Activated CD4-positive, alpha-beta T cell treated with anti-CD3 and anti-CD28 coated beads, Interleukin-2, amount 10 ng/mL, durations not matched to agents 24 days and 14 days (primary cell): ENCODE measurements at regions not wholly inside any gene's neighbourhood (a gene's known extent, or its start where the extent isn't known, plus 50 kb on each side); places are given as distances from the start of the nearest gene placed in this dataset.

Experiments
- DNase-seq: peaks from one replicate; pipeline ENCODE4 v3.0.0; 2022
- H3K27ac Mint-ChIP-seq: one replicate; pipeline ENCODE4 v1.8.0; 2022; ENCODE audit warnings: mild to moderate bottlenecking, mixed read lengths
- H3K27me3 Mint-ChIP-seq: one replicate; pipeline ENCODE4 v1.8.0; 2022; ENCODE audit warnings: mixed read lengths
- H3K36me3 Mint-ChIP-seq: one replicate; pipeline ENCODE4 v1.8.0; 2022; ENCODE audit warnings: low read depth, mild to moderate bottlenecking, mixed read lengths
- H3K4me1 Mint-ChIP-seq: one replicate; pipeline ENCODE4 v1.8.0; 2021; ENCODE audit warnings: mixed read lengths
- H3K4me3 Mint-ChIP-seq: one replicate; pipeline ENCODE4 v1.8.0; 2022; ENCODE audit warnings: mild to moderate bottlenecking, moderate library complexity, mixed read lengths
- H3K9me3 Mint-ChIP-seq: one replicate; pipeline ENCODE4 v1.8.0; 2021; ENCODE audit warnings: mixed read lengths
- intact Hi-C: fragments of 100-400 bp; cut with micrococcal nuclease; formaldehyde crosslinking; loops from one replicate; pipeline ENCODE4 v1.15.1; 2023

DNA sequence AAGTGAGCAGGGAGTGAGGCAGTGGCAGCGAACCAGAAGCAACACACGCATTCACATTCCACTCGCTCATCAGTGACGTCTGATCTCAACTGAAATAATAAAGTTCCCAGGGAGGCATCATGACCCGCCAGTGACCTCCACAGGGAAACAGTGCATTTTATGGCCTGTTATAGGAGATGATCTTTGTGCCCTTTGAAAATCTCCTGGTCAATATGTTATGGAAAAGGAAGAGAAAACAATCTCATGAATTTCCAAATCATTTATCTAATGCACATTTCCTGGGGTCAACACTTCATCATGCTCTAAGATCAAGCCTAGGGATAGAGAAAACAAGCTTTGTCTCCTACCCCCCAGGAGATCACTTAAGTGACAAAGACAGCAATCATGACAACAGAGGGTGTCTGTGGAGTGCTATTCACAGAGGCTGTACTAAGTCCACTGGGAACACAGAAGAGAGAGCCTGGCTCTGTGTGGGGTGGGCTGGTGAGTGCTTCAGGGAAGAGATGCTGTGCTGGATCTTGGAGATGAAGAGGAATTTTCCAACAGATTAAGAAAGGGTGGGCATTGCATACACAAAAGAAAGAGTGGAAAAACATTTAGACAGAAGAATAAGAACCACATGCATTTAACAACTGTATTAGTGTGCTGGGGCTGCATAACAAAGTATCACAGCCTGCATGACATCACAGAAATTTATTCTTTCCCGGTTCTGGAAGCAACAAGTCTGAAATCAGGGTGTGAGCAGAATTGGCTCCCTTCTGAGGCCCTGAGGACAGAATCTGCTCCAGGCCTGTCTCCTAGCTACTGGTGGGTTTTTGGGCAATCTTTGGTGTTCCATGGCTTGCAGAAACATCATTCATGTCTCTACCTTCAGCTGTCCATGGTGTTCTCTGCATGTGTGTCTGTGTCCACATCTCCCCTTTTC, 613.9 kb upstream of the IGFBP3 start:
- intact Hi-C loops = no loop called here
- H3K36me3 Mint-ChIP-seq = no peaks in the 10 kb centered on the region
- H3K9me3 Mint-ChIP-seq = peaks cover 3% of the 10 kb centered on the region
- H3K27me3 Mint-ChIP-seq = no peaks in the 10 kb centered on the region
- DNase-seq = peak; percentile 15
- H3K4me1 Mint-ChIP-seq = no peaks in the 10 kb centered on the region
- no peak overlapping the region for H3K4me3 Mint-ChIP-seq
- no peak overlapping the region for H3K27ac Mint-ChIP-seq

DNA sequence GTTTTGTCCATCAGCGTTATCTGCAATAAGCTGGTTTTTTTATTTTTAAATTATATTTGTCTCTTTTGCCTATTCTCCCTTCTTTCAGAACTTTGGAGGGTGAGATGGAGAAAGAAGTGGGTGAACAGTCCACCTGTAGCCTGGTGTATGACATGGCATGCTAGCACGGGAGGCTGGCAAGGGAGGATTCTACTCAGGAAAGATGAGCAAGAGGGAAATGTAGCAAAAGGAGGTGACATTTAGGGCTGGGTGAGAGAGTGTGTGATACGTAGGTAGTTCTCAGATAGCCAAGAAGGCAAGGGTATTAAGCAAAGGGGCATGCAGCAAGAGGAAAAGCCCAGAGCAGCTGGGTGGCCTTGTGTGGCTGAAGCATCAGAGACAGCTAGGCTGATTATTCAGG, 612.9 kb upstream of the IGFBP3 start:
- intact Hi-C loops = no loop called here
- no peaks in the 10 kb centered on the region for H3K27me3 Mint-ChIP-seq

DNA sequence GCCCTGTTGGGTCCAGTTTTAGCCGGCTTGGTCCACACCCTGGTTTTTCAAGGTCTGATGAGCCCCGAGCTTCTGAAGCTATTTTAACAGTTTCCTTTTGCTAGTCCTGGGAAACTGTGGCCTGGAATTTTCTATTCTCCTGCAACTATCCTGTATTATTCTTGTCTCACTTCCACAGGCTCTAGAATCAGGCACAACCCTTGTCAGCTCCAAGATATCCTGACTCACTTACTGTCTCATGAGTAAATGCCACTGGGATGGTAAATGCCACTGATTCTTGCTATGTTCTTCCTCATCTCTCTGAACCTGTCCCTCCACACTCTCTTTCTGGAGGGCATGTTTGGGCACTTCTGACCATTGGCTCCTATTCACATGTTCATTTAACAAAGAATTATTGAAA, 611.5 kb upstream of the IGFBP3 start:
- Mint-ChIP-seq H3K4me3 (no peak overlapping the region), H3K4me1 (no peaks in the 10 kb centered on the region), H3K27me3 (no peaks in the 10 kb centered on the region), H3K9me3 (peaks cover 3% of the 10 kb centered on the region), H3K36me3 (no peaks in the 10 kb centered on the region), H3K27ac (no peak overlapping the region)
- intact Hi-C loops = no loop called here
- DNase-seq = peak; percentile 17

More for the DNA sequence above, 612.9 kb upstream of the IGFBP3 start:
- Mint-ChIP-seq H3K27ac (no peak overlapping the region), H3K36me3 (no peaks in the 10 kb centered on the region), H3K4me1 (no peaks in the 10 kb centered on the region), H3K4me3 (no peak overlapping the region), H3K9me3 (peaks cover 3% of the 10 kb centered on the region)
- peak; percentile 6 for DNase-seq

DNA sequence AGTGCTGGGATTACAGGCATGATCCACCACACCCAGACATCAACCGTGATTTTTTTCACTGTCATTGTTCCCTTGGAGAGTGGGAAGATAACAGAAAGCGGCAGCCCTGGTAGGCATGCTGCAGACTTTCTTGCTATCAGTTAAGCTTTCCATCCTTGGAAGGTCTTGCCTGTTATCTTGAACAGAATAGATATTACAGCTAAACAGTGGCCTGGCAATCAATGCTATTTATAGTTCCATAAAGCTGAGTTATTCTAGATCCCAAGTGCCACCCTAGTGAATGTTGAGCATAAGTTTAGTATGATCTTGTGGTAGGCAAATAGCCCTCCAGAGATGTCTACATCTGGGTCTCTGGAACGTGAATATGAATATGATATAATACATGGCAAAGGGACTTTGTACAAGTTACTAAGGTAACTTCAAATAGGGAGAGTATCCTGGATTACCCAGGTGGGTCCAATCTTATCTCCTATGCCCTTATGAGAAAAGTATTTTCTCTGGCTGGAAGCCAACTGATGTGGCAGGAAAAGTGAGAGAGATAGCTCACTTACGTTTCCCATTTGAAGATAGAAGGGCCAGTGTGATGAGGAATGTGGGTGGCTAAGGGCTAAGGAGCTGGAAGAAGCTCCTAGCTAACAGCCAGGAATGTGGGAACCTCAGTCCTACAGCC, 609.1 kb upstream of the IGFBP3 start:
- intact Hi-C loops = no loop called here

DNA sequence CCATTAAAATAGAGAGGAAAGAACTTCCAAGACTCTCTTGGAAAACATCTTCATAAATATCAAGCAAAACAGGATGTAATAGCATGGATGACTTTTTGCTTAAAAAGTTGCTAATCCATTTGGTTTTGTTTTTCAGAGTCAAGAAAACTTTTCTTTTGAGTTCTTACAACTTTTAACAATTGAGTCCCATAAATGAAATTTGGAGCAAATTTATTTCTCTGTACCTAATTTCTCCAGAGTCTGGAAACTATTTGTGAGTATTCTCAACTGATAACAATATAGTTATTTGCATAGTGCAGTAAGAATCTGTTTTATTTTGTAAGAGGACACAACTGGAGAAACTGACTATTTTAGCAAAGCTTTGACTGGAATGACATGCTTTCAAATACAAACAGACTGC, 606.3 kb upstream of the IGFBP3 start:
- Mint-ChIP-seq H3K27me3 (no peaks in the 10 kb centered on the region), H3K4me1 (no peaks in the 10 kb centered on the region), H3K27ac (no peak overlapping the region), H3K9me3 (no peaks in the 10 kb centered on the region), H3K36me3 (no peaks in the 10 kb centered on the region), H3K4me3 (no peak overlapping the region)
- no peak for DNase-seq
- intact Hi-C loops = no loop called here

More for the DNA sequence above, 609.1 kb upstream of the IGFBP3 start:
- Mint-ChIP-seq H3K27ac (no peak overlapping the region), H3K4me3 (no peak overlapping the region), H3K9me3 (no peaks in the 10 kb centered on the region), H3K36me3 (no peaks in the 10 kb centered on the region), H3K4me1 (no peaks in the 10 kb centered on the region), H3K27me3 (no peaks in the 10 kb centered on the region)
- DNase-seq = no peak

DNA sequence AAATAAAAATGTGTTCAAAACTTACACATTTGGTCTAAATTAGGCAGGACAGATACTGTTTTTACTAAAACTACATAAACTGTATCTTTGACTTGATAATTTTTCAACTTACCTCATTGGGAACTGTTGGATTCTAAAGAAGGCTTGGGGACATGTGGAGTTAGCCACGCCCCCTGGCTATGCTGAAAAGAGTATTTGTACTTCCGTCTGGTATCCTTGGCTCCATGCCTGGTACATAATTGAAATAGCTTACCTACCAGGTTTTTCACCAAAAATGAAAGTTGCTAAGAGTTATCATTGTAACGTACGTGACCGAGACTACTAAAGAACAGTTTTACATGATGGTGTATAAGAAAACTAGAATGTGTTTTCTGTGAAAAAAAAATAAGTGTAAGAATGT, 604.8 kb upstream of the IGFBP3 start:
- intact Hi-C loops = no loop called here
- H3K4me1 Mint-ChIP-seq = no peaks in the 10 kb centered on the region

DNA sequence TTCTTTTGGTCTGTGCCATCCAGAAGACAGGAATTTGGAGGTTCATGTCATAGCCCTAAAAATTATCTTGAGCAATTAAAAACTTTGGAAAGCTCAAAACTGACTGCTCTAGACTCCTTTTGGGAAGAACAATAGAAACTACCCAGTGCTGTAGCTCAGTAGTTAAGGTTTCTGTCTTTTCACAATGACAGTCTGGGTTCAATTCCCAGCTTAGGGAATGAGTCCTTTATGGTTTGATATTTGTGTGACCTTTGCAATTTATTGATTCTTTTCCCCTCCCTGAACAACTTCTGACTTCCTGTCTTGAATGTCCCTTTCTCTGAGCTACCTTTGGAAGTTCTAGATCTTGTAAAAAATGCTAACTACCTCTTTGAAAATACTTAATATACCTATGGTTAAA, 603.3 kb upstream of the IGFBP3 start:
- Mint-ChIP-seq H3K36me3 (no peaks in the 10 kb centered on the region), H3K27ac (no peak overlapping the region)
- intact Hi-C loops = no loop called here

More for the DNA sequence above, 604.8 kb upstream of the IGFBP3 start:
- no peaks in the 10 kb centered on the region for H3K36me3 Mint-ChIP-seq
- no peaks in the 10 kb centered on the region for H3K9me3 Mint-ChIP-seq
- peak; percentile 6 for DNase-seq
- H3K27ac Mint-ChIP-seq = no peak overlapping the region
- H3K27me3 Mint-ChIP-seq = no peaks in the 10 kb centered on the region
- no peak overlapping the region for H3K4me3 Mint-ChIP-seq

DNA sequence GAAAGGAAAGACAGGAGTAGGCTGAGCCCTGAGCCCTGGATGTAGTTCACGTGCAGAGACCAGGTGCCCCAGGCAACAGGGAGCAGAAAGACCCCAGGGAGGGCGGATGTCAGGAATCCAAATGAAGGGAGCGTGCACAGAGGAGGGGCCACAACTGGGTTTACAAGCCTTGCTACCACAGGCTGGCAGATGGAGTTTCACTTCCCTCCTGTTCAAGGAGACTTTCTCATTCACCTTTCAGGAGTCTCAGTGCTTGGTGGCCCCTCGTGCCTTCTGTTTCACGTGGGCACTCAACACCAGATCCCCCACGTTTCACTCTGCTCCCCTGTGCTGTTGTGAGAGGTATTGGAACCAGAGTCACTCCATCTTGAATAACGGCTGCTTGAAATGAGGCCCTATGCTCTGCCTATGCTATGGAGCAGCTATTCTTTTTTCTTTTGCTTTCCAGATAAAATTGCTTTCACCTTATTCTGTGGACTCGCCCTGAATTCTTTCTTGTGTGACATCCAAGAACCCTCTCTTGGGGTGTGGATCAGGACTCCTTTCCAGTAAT, 601.4 kb upstream of the IGFBP3 start:
- H3K9me3 Mint-ChIP-seq = no peaks in the 10 kb centered on the region
- no peaks in the 10 kb centered on the region for H3K27me3 Mint-ChIP-seq
- H3K4me1 Mint-ChIP-seq = no peaks in the 10 kb centered on the region
- intact Hi-C loops = no loop called here
- no peak overlapping the region for H3K4me3 Mint-ChIP-seq
- no peaks in the 10 kb centered on the region for H3K36me3 Mint-ChIP-seq
- no peak overlapping the region for H3K27ac Mint-ChIP-seq
- DNase-seq = peak; percentile 40

More for the DNA sequence above, 603.3 kb upstream of the IGFBP3 start:
- Mint-ChIP-seq H3K9me3 (no peaks in the 10 kb centered on the region), H3K4me3 (no peak overlapping the region), H3K4me1 (no peaks in the 10 kb centered on the region), H3K27me3 (no peaks in the 10 kb centered on the region)
- DNase-seq = no peak

DNA sequence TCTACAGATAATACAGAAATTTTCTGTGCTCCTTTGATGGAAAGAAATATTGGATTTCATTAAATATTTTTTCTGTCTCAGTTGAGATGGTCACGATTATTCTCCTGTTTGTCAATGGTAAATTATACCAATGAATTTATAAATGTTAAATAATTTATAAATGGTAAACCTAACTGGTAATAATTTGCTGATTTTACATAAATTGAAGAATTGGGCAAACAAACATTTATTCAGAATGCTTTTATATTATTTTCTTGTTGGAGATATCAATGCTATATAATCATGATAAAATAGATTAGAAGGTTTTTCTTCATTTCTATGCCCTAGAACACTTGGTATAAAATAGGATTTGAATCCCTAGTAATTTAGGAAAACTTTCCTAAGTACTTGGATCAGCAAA, 597.6 kb upstream of the IGFBP3 start:
- Mint-ChIP-seq H3K4me3 (no peak overlapping the region), H3K27me3 (no peaks in the 10 kb centered on the region), H3K36me3 (no peaks in the 10 kb centered on the region), H3K4me1 (no peaks in the 10 kb centered on the region), H3K9me3 (no peaks in the 10 kb centered on the region), H3K27ac (no peak overlapping the region)
- no peak for DNase-seq
- intact Hi-C loops = no loop called here

DNA sequence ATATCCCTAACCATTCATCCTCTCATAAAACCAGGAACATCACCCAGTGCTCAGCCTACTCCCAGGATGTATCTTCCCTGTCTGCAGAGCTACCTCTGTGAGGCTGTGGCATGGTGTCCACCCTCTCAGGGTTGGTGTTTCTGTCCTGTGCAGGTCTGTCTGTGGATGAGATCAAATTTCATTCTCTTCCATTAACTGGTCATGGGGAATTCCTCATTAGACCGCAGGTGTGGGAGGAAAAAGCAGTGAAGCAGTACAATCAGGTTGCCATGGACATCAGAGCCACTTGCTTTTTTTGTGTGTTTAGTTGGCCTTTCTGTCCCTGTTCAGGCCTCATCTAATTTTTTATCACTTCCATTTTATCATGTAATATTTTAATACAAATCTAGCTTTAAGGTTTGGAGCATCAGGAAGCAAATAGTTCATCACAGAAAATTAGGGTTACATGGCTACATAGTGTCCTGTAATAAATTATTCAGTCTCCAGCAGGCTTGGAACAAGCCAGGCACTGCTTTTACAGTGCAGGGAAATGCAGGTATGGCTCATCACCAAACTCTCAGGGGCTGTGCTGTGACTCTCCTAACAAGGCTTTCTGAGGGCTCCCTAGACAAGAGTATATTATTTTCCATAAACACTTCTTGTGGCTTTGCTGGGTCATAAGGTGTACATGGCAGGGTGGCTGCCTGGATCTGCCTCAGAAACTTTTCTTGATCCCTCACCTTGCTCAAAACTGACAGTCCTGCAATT, 594.9 kb upstream of the IGFBP3 start:
- no peaks in the 10 kb centered on the region for H3K9me3 Mint-ChIP-seq
- intact Hi-C loops = no loop called here
- H3K27me3 Mint-ChIP-seq = no peaks in the 10 kb centered on the region
- DNase-seq = no peak
- no peaks in the 10 kb centered on the region for H3K36me3 Mint-ChIP-seq
- H3K4me1 Mint-ChIP-seq = no peaks in the 10 kb centered on the region
- no peak overlapping the region for H3K27ac Mint-ChIP-seq
- no peak overlapping the region for H3K4me3 Mint-ChIP-seq

DNA sequence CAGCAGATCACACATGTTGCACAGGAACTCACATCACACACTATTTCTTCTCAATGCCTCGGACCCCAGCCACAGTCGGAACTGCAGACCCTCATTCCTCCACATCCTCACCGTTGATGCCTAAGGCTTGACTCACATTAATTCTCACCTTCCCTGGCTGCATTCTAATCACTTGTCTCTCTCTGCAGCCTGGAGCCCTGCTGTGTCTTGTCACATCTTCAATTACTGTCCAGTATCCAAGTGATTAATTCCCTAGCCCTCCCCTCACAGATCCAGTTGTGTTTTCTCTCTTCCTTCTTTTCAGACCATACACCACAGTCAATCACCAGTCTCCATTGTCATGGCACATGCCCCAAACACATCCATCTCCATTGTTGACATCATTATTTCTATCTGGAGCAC, 592.4 kb upstream of the IGFBP3 start:
- Mint-ChIP-seq H3K4me3 (no peak overlapping the region), H3K36me3 (no peaks in the 10 kb centered on the region), H3K27me3 (no peaks in the 10 kb centered on the region), H3K27ac (no peak overlapping the region), H3K4me1 (no peaks in the 10 kb centered on the region), H3K9me3 (no peaks in the 10 kb centered on the region)
- no peak for DNase-seq
- intact Hi-C loops = no loop called here

DNA sequence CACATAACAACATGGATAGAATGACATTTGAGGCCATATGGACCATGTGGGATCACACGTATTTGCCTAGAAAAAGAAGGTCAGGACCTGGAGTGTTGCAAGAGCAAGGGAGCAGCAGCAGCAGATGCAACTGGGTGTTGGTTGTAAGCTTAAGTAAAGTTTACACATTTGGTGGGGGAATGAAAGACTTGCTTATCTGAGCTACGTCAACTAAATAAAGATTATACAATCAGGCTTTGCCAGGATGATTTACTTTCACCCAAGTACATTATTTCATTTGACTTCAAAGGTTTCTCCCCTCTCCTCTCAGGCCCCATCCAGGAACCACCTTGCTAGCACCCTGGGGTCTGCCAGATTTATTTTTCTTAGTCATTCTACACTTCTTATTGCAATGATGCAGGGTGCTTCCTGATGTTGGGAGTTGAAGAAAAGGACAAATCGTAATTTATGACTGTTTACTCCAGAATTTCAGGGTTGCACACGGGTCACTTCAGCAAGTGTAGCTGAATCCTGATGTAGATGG, 591.9 kb upstream of the IGFBP3 start:
- Mint-ChIP-seq H3K27me3 (no peaks in the 10 kb centered on the region), H3K4me1 (no peaks in the 10 kb centered on the region), H3K36me3 (no peaks in the 10 kb centered on the region), H3K9me3 (no peaks in the 10 kb centered on the region), H3K4me3 (no peak overlapping the region), H3K27ac (no peak overlapping the region)
- DNase-seq = no peak
- intact Hi-C loops = no loop called here

DNA sequence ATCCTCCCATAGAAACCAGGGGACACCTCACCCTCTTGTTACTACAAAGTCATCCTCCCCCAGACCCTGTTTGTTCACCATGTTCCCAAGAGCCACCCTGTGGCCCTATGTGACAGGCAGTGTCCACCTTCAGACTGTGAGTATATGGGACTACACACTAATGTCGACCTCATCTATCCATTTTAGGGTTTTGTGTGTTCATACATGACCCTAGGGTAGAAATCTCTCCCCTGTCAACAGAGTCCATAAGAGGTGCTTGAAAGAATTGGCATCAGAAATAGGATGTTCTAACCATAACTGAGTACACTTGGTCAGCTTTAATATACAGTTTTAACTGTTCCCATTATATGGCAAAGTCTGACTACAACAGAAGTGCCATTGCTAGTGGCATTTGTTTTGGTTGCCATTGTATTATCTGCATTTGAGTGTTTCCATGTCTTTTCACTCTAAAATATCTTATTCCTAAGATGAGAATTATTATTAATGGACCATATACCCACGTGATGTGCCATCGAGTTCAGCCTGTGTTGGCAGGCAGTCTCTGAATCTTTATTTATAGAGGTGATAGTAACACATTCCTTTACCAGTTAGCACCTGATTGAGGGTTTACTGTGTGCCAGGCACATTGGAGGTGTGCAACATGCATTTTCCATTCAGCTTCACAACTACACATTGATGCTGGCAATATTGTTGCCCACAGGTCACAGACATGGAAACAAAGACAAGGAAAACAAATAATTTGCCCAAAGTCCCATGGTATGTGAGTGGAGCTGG, 590.6 kb upstream of the IGFBP3 start:
- Mint-ChIP-seq H3K27ac (no peak overlapping the region), H3K27me3 (no peaks in the 10 kb centered on the region), H3K9me3 (no peaks in the 10 kb centered on the region), H3K4me3 (no peak overlapping the region), H3K4me1 (no peaks in the 10 kb centered on the region), H3K36me3 (no peaks in the 10 kb centered on the region)
- DNase-seq = no peak
- intact Hi-C loops = no loop called here
